KMS-11 (cell line): ENCODE measurements at regions not wholly inside any gene's neighbourhood (a gene's known extent, or its start where the extent isn't known, plus 50 kb on each side); places are given as distances from the start of the nearest gene placed in this dataset.

ENCODE experiments used
- H2AFZ ChIP-seq: fragments of 200-600 bp; sonication (generic); 2 replicates; pipeline ENCODE4 v1.6.1; 2016; ENCODE audit warnings: antibody characterized with exemption, mixed run types, low read depth
- H3K27ac ChIP-seq: fragments of 200-600 bp; sonication (generic); 2 replicates; pipeline ENCODE4 v1.6.1; 2016; ENCODE audit warnings: mild to moderate bottlenecking, mixed run types
- H3K27me3 ChIP-seq: fragments of 200-600 bp; sonication (generic); 2 replicates; pipeline ENCODE4 v1.6.1; 2017; ENCODE audit warnings: mild to moderate bottlenecking, low read depth, mixed run types, moderate library complexity; ENCODE audit not compliant: insufficient read depth
- H3K36me3 ChIP-seq: fragments of 200-600 bp; sonication (generic); 2 replicates; pipeline ENCODE4 v1.6.1; 2017; ENCODE audit warnings: mild to moderate bottlenecking, mixed run types; ENCODE audit not compliant: insufficient read depth
- H3K4me1 ChIP-seq: fragments of 200-600 bp; sonication (generic); 2 replicates; pipeline ENCODE4 v1.6.1; 2016; ENCODE audit warnings: mild to moderate bottlenecking, low read depth, mixed run types; ENCODE audit not compliant: poor library complexity, severe bottlenecking
- H3K4me2 ChIP-seq: fragments of 200-600 bp; sonication (generic); 2 replicates; pipeline ENCODE4 v1.7.0; 2016; ENCODE audit warnings: mild to moderate bottlenecking, mixed run types
- H3K4me3 ChIP-seq: fragments of 200-600 bp; sonication (generic); IDR thresholded peaks from 2 replicates; pipeline ENCODE4 v1.6.1; 2017; ENCODE audit warnings: low read depth, low read length, mixed read lengths; ENCODE audit not compliant: insufficient read depth
- H3K79me2 ChIP-seq: fragments of 200-600 bp; sonication (generic); 2 replicates; pipeline ENCODE4 v1.6.1; 2016; ENCODE audit warnings: low read depth, mixed run types; ENCODE audit not compliant: insufficient read depth
- H3K9ac ChIP-seq: fragments of 200-600 bp; sonication (generic); 2 replicates; pipeline ENCODE4 v1.6.1; 2016; ENCODE audit warnings: mild to moderate bottlenecking, mixed run types
- H4K20me1 ChIP-seq: fragments of 200-600 bp; sonication (generic); 2 replicates; pipeline ENCODE4 v1.6.1; 2016; ENCODE audit warnings: mild to moderate bottlenecking, mixed run types; ENCODE audit not compliant: insufficient read depth
- CTCF ChIP-seq: fragments of 200-600 bp; sonication (generic); conservative IDR thresholded peaks from 2 replicates; pipeline ENCODE4 v1.6.1; 2017; ENCODE audit warnings: low read depth, mild to moderate bottlenecking, antibody characterized with exemption, low read length, moderate library complexity, mixed read lengths

DNA sequence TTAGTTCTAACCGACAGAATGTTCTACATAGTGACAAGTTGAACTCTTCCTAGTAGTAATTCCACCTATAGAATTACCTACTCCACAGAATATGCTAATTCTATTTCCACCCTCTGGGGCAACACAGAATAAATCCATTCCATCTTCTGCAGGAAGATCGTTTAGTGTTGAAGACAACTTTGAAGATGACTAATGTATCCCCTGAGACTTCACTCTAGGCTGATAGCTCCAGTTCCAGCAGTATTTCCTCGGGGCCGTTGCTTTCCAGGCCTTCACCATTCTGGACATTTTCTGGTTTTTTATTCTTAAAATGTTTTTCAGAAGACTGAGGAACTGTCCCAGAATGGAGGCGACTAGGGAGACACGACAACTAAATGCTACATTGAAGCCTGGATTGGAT lies 61.0 kb upstream of the CSF1 start:
- H3K9ac ChIP-seq, result no peak overlapping the region
- no peak overlapping the region for H2AFZ ChIP-seq
- no peak overlapping the region for H3K4me3 ChIP-seq
- H3K27me3 ChIP-seq, result no peaks in the 10 kb centered on the region
- no peaks in the 10 kb centered on the region for H3K36me3 ChIP-seq
- H3K4me1 ChIP-seq, result no peaks in the 10 kb centered on the region
- no peaks in the 10 kb centered on the region for H4K20me1 ChIP-seq
- no peaks in the 10 kb centered on the region for H3K79me2 ChIP-seq
- H3K27ac ChIP-seq, result no peak overlapping the region
- H3K4me2 ChIP-seq, result no peak overlapping the region
- no peak for TF ChIP-seq CTCF

- Histone ChIP-seq H3K4me2 (no peak overlapping the region), H2AFZ (no peak overlapping the region), H3K27me3 (no peaks in the 10 kb centered on the region), H3K9ac (no peak overlapping the region), H3K36me3 (no peaks in the 10 kb centered on the region), H3K79me2 (no peaks in the 10 kb centered on the region), H3K27ac (no peak overlapping the region), H3K4me3 (no peak overlapping the region), H3K4me1 (no peaks in the 10 kb centered on the region), H4K20me1 (no peaks in the 10 kb centered on the region)
- no peak for TF ChIP-seq CTCF
These were observed 63.4 kb upstream of the CSF1 start for GRCh38 chr1:109847251-109847650.

GRCh38 chr1:109846846-109847245 lies 63.8 kb upstream of the CSF1 start:
- Histone ChIP-seq H3K9ac (no peak overlapping the region), H3K27me3 (no peaks in the 10 kb centered on the region), H3K79me2 (no peaks in the 10 kb centered on the region), H2AFZ (no peak overlapping the region), H3K36me3 (no peaks in the 10 kb centered on the region), H3K27ac (no peak overlapping the region), H3K4me2 (no peak overlapping the region), H3K4me3 (no peak overlapping the region), H4K20me1 (no peaks in the 10 kb centered on the region), H3K4me1 (no peaks in the 10 kb centered on the region)
- TF ChIP-seq CTCF, result no peak

DNA sequence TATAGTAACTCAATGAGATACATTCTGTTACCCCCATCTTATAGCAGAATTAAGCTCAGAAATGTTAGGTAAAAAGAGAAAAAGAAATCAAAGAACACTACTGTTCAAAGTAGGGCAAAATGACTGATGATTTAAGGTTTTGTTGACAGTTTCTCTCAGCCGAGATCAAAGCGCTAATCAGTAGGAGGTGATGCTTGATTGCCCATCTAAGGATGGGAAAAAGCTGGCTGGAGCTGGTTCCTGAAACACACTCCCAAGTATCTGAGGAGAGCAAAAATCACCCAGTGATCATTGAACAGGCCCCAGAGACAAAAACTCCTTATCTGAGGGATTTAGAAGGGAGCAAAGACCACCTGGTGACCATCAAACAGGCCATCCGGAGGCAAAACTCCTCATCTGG lies 64.5 kb upstream of the CSF1 start:
- TF ChIP-seq CTCF, result no peak
- H3K79me2 ChIP-seq, result no peaks in the 10 kb centered on the region
- no peak overlapping the region for H2AFZ ChIP-seq
- no peak overlapping the region for H3K4me3 ChIP-seq
- no peaks in the 10 kb centered on the region for H3K36me3 ChIP-seq
- no peak overlapping the region for H3K9ac ChIP-seq
- no peak overlapping the region for H3K27ac ChIP-seq
- no peaks in the 10 kb centered on the region for H4K20me1 ChIP-seq
- H3K27me3 ChIP-seq, result no peaks in the 10 kb centered on the region
- no peaks in the 10 kb centered on the region for H3K4me1 ChIP-seq
- H3K4me2 ChIP-seq, result no peak overlapping the region

- no peak for TF ChIP-seq CTCF
- Histone ChIP-seq H3K4me2 (no peak overlapping the region), H3K4me3 (no peak overlapping the region), H2AFZ (no peak overlapping the region), H4K20me1 (no peaks in the 10 kb centered on the region), H3K27me3 (no peaks in the 10 kb centered on the region), H3K79me2 (no peaks in the 10 kb centered on the region), H3K36me3 (no peaks in the 10 kb centered on the region), H3K4me1 (no peaks in the 10 kb centered on the region), H3K27ac (no peak overlapping the region), H3K9ac (no peak overlapping the region)
These were observed 65.0 kb upstream of the CSF1 start for GRCh38 chr1:109845658-109846057.
